ENCODE measurements at regions not wholly inside any gene's neighbourhood (a gene's known extent, or its start where the extent isn't known, plus 50 kb on each side); places are given as distances from the start of the nearest gene placed in this dataset.

DNA sequence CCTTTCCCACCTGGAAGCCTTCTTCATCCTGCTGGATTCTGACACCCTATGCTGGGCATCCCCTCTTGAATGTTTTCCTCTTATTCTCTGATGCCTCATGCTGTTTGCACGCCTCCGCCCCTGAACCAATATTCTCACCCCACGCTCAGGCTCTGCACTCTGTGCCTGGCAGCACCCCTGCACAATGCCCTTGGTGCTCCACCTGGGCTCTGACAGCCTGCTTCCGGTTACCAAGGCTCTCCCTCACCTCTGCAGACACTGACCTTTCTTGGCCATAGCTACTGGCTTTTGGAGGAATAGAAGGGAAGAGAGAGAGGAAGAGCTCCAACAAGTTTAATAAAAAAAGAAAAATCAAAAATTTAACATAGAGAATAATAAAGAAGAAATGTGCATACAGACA, 108.7 kb upstream of the SHB start:
- TF ChIP-seq, protein P1, sequence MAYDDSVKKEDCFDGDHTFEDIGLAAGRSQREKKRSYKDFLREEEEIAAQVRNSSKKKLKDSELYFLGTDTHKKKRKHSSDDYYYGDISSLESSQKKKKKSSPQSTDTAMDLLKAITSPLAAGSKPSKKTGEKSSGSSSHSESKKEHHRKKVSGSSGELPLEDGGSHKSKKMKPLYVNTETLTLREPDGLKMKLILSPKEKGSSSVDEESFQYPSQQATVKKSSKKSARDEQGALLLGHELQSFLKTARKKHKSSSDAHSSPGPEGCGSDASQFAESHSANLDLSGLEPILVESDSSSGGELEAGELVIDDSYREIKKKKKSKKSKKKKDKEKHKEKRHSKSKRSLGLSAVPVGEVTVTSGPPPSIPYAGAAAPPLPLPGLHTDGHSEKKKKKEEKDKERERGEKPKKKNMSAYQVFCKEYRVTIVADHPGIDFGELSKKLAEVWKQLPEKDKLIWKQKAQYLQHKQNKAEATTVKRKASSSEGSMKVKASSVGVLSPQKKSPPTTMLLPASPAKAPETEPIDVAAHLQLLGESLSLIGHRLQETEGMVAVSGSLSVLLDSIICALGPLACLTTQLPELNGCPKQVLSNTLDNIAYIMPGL (CRISPR knock-in tag; IDR thresholded peaks at IDR 0.05): no peak
- TF ChIP-seq, protein P2, sequence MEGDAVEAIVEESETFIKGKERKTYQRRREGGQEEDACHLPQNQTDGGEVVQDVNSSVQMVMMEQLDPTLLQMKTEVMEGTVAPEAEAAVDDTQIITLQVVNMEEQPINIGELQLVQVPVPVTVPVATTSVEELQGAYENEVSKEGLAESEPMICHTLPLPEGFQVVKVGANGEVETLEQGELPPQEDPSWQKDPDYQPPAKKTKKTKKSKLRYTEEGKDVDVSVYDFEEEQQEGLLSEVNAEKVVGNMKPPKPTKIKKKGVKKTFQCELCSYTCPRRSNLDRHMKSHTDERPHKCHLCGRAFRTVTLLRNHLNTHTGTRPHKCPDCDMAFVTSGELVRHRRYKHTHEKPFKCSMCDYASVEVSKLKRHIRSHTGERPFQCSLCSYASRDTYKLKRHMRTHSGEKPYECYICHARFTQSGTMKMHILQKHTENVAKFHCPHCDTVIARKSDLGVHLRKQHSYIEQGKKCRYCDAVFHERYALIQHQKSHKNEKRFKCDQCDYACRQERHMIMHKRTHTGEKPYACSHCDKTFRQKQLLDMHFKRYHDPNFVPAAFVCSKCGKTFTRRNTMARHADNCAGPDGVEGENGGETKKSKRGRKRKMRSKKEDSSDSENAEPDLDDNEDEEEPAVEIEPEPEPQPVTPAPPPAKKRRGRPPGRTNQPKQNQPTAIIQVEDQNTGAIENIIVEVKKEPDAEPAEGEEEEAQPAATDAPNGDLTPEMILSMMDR (IDR thresholded peaks at IDR 0.05): no peak
- TF ChIP-seq, protein P3, sequence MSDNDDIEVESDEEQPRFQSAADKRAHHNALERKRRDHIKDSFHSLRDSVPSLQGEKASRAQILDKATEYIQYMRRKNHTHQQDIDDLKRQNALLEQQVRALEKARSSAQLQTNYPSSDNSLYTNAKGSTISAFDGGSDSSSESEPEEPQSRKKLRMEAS (CRISPR knock-in tag; IDR thresholded peaks at IDR 0.05): no peak
- TF ChIP-seq ESRRA (CRISPR knock-in tag; IDR thresholded peaks at IDR 0.05; ENCODE audit: borderline replicate concordance) (no peak), TEAD4 (CRISPR knock-in tag; IDR thresholded peaks at IDR 0.05) (no peak), NR3C1 (CRISPR knock-in tag; conservative IDR thresholded peaks at IDR 0.05; ENCODE audit: low read depth) (no peak), ZNF232 (CRISPR knock-in tag; IDR thresholded peaks at IDR 0.05) (no peak), ZBTB21 (CRISPR knock-in tag; IDR thresholded peaks at IDR 0.05; ENCODE audit: borderline replicate concordance) (no peak)

All from WTC11 (cell line).